ENCODE measurements at regions not wholly inside any gene's neighbourhood (a gene's known extent, or its start where the extent isn't known, plus 50 kb on each side); places are given as distances from the start of the nearest gene placed in this dataset.

GRCh38 chr14:71780075-71780474 lies 152.2 kb upstream of the RGS6 start:
- no peak for TF ChIP-seq REST (IDR thresholded peaks at IDR 0.05; ENCODE audit: insufficient read depth in 1 of 2, low read depth in 2 of 2, low read length in 2 of 2)
- TF ChIP-seq SIN3A (IDR thresholded peaks at IDR 0.05; ENCODE audit: borderline replicate concordance, insufficient read depth, low read length), result no peak
- TF ChIP-seq POLR2AphosphoS5 (IDR thresholded peaks at IDR 0.05; ENCODE audit: low read depth, low read length), result no peak
- TF ChIP-seq FOXP2 (optimal IDR thresholded peaks at IDR 0.05; ENCODE audit: borderline replicate concordance, extremely low read depth, extremely low read length, insufficient read depth), result no peak
- no peak for TF ChIP-seq TAF1 (IDR thresholded peaks at IDR 0.05; ENCODE audit: borderline replicate concordance, insufficient read depth, low read length)

GRCh38 chr14:71780822-71781221 lies 151.4 kb upstream of the RGS6 start:
- TF ChIP-seq TAF1 (IDR thresholded peaks at IDR 0.05; ENCODE audit: borderline replicate concordance, insufficient read depth, low read length) (no peak), POLR2AphosphoS5 (IDR thresholded peaks at IDR 0.05; ENCODE audit: low read depth, low read length) (no peak), FOXP2 (optimal IDR thresholded peaks at IDR 0.05; ENCODE audit: borderline replicate concordance, extremely low read depth, extremely low read length, insufficient read depth) (no peak), SIN3A (IDR thresholded peaks at IDR 0.05; ENCODE audit: borderline replicate concordance, insufficient read depth, low read length) (no peak), REST (IDR thresholded peaks at IDR 0.05; ENCODE audit: insufficient read depth in 1 of 2, low read depth in 2 of 2, low read length in 2 of 2) (no peak)

- TF ChIP-seq TAF1 (IDR thresholded peaks at IDR 0.05; ENCODE audit: borderline replicate concordance, insufficient read depth, low read length) (no peak), POLR2AphosphoS5 (IDR thresholded peaks at IDR 0.05; ENCODE audit: low read depth, low read length) (no peak), REST (IDR thresholded peaks at IDR 0.05; ENCODE audit: insufficient read depth in 1 of 2, low read depth in 2 of 2, low read length in 2 of 2) (no peak)
Measured at GRCh38 chr14:71783088-71783487, 149.1 kb upstream of the RGS6 start.

- TF ChIP-seq FOXP2 (optimal IDR thresholded peaks at IDR 0.05; ENCODE audit: borderline replicate concordance, extremely low read depth, extremely low read length, insufficient read depth), result no peak
- TF ChIP-seq TAF1 (IDR thresholded peaks at IDR 0.05; ENCODE audit: borderline replicate concordance, insufficient read depth, low read length), result no peak
- no peak for TF ChIP-seq SIN3A (IDR thresholded peaks at IDR 0.05; ENCODE audit: borderline replicate concordance, insufficient read depth, low read length)
- TF ChIP-seq POLR2AphosphoS5 (IDR thresholded peaks at IDR 0.05; ENCODE audit: low read depth, low read length), result no peak
- no peak for TF ChIP-seq REST (IDR thresholded peaks at IDR 0.05; ENCODE audit: insufficient read depth in 1 of 2, low read depth in 2 of 2, low read length in 2 of 2)
Measured at GRCh38 chr14:71783786-71784185, 148.4 kb upstream of the RGS6 start.

GRCh38 chr14:71789005-71789404 lies 143.2 kb upstream of the RGS6 start:
- TF ChIP-seq SIN3A (IDR thresholded peaks at IDR 0.05; ENCODE audit: borderline replicate concordance, insufficient read depth, low read length), result no peak
- no peak for TF ChIP-seq POLR2AphosphoS5 (IDR thresholded peaks at IDR 0.05; ENCODE audit: low read depth, low read length)
- TF ChIP-seq TAF1 (IDR thresholded peaks at IDR 0.05; ENCODE audit: borderline replicate concordance, insufficient read depth, low read length), result no peak
- TF ChIP-seq FOXP2 (optimal IDR thresholded peaks at IDR 0.05; ENCODE audit: borderline replicate concordance, extremely low read depth, extremely low read length, insufficient read depth), result no peak
- no peak for TF ChIP-seq REST (IDR thresholded peaks at IDR 0.05; ENCODE audit: insufficient read depth in 1 of 2, low read depth in 2 of 2, low read length in 2 of 2)
